Uterus (tissue), 3 donors: ENCODE measurements at regions not wholly inside any gene's neighbourhood (a gene's known extent, or its start where the extent isn't known, plus 50 kb on each side); places are given as distances from the start of the nearest gene placed in this dataset.

Experiments
- DNase-seq, 2 donors: peaks; one replicate each; pipeline ENCODE4 v3.0.0-alpha.2; 2019 to 2020
- H3K27ac ChIP-seq, 2 donors: fragments of 200-600 bp; sonication (generic); 1 replicate in 1 of 2; 2 replicates in 1 of 2; pipeline ENCODE4 v1.5.1; 2016 to 2018
- H3K27me3 ChIP-seq, 2 donors: fragments of 200-600 bp; sonication (generic); one replicate each; pipeline ENCODE4 v1.5.1; 2018 to 2019; ENCODE audit warnings: control low read depth in 1 of 2
- H3K36me3 ChIP-seq, 2 donors: fragments of 200-600 bp; sonication (generic); one replicate each; pipeline ENCODE4 v1.5.1; 2019; ENCODE audit warnings: control low read depth in 1 of 2
- H3K4me1 ChIP-seq, 2 donors: fragments of 200-600 bp; sonication (generic); one replicate each; pipeline ENCODE4 v1.5.1; 2018 to 2019; ENCODE audit warnings: control low read depth in 1 of 2
- H3K4me3 ChIP-seq, 2 donors: fragments of 200-600 bp; sonication (generic); 1 replicate in 1 of 2; 2 replicates in 1 of 2; pipeline ENCODE4 v1.5.1; 2018 to 2019; ENCODE audit warnings: mild to moderate bottlenecking in 1 of 2
- H3K9me3 ChIP-seq, 2 donors: fragments of 200-600 bp; sonication (generic); one replicate each; pipeline ENCODE4 v1.5.1; 2019; ENCODE audit warnings: control low read depth in 1 of 2
- CTCF ChIP-seq, 4 experiments: fragments of 200-600 bp in 2 of 4; fragments of 450-650 bp in 2 of 4; sonication (generic) in 2 of 4; IDR thresholded peaks; one replicate each; pipeline ENCODE4 v1.5.1; 2016 to 2019; ENCODE audit warnings: antibody characterized with exemption in 4 of 4, mild to moderate bottlenecking in 2 of 4, moderate library complexity in 1 of 4
- POLR2A ChIP-seq, 2 donors: fragments of 450-650 bp; IDR thresholded peaks; one replicate each; pipeline ENCODE4 v1.6.1; 2016; ENCODE audit warnings: antibody characterized with exemption in 2 of 2, mild to moderate bottlenecking in 1 of 2, moderate library complexity in 1 of 2
- intact Hi-C: fragments of 100-400 bp; cut with DNase I; formaldehyde crosslinking; loops from one replicate; pipeline ENCODE4 v1.15.1; 2023; ENCODE audit warnings: low total_unique reads
- donor health status: DM: yes; HTN: yes; CAD: no.

- Histone ChIP-seq H3K9me3 (no peaks in the 10 kb centered on the region), H3K4me1 (no peaks in the 10 kb centered on the region), H3K4me3 (no peak overlapping the region), H3K27ac (no peak overlapping the region), H3K36me3 (no peaks in the 10 kb centered on the region), H3K27me3 (no peaks in the 10 kb centered on the region)
- TF ChIP-seq CTCF (IDR thresholded peaks at IDR 0.05) = no peak
- no peak for TF ChIP-seq POLR2A (IDR thresholded peaks at IDR 0.05)
- DNase-seq = no peak
- intact Hi-C loops = no loop called here
Observed at GRCh38 chr7:49389871-49390479, 383.5 kb upstream of the VWC2 start.

GRCh38 chr7:49396229-49396628 lies 377.2 kb upstream of the VWC2 start:
- no peak for DNase-seq
- intact Hi-C loops = no loop called here
- Histone ChIP-seq H3K27ac (no peak overlapping the region), H3K36me3 (no peaks in the 10 kb centered on the region), H3K4me3 (no peak overlapping the region), H3K4me1 (no peaks in the 10 kb centered on the region), H3K9me3 (no peaks in the 10 kb centered on the region), H3K27me3 (no peaks in the 10 kb centered on the region)
- TF ChIP-seq POLR2A (IDR thresholded peaks at IDR 0.05) (no peak), CTCF (IDR thresholded peaks at IDR 0.05) (no peak)

GRCh38 chr7:49397750-49398149 lies 375.7 kb upstream of the VWC2 start:
- no peak for TF ChIP-seq CTCF (IDR thresholded peaks at IDR 0.05)
- TF ChIP-seq POLR2A (IDR thresholded peaks at IDR 0.05) = no peak
- H3K4me3 ChIP-seq = no peak overlapping the region
- H3K27ac ChIP-seq = no peak overlapping the region
- H3K4me1 ChIP-seq = no peaks in the 10 kb centered on the region
- H3K36me3 ChIP-seq = no peaks in the 10 kb centered on the region
- DNase-seq = no peak
- no peaks in the 10 kb centered on the region for H3K9me3 ChIP-seq
- intact Hi-C loops = no loop called here
- no peaks in the 10 kb centered on the region for H3K27me3 ChIP-seq

- no peaks in the 10 kb centered on the region for H3K4me1 ChIP-seq
- no peak overlapping the region for H3K4me3 ChIP-seq
- H3K27ac ChIP-seq = no peak overlapping the region
- DNase-seq = no peak
- TF ChIP-seq POLR2A (IDR thresholded peaks at IDR 0.05) = no peak
- no peak for TF ChIP-seq CTCF (IDR thresholded peaks at IDR 0.05)
- intact Hi-C loops = no loop called here
- H3K27me3 ChIP-seq = no peaks in the 10 kb centered on the region
- no peaks in the 10 kb centered on the region for H3K9me3 ChIP-seq
- no peaks in the 10 kb centered on the region for H3K36me3 ChIP-seq
Observed at GRCh38 chr7:49398236-49398635, 375.2 kb upstream of the VWC2 start.

GRCh38 chr7:49398746-49399145 lies 374.7 kb upstream of the VWC2 start:
- no peaks in the 10 kb centered on the region for H3K36me3 ChIP-seq
- intact Hi-C loops = no loop called here
- H3K4me1 ChIP-seq = no peaks in the 10 kb centered on the region
- DNase-seq = no peak
- H3K27ac ChIP-seq = no peak overlapping the region
- no peak overlapping the region for H3K4me3 ChIP-seq
- TF ChIP-seq CTCF (IDR thresholded peaks at IDR 0.05) = no peak
- no peak for TF ChIP-seq POLR2A (IDR thresholded peaks at IDR 0.05)
- H3K27me3 ChIP-seq = no peaks in the 10 kb centered on the region
- H3K9me3 ChIP-seq = no peaks in the 10 kb centered on the region
